Neural progenitor cell (in vitro differentiated cells): ENCODE measurements at regions not wholly inside any gene's neighbourhood (a gene's known extent, or its start where the extent isn't known, plus 50 kb on each side); places are given as distances from the start of the nearest gene placed in this dataset.

Experiments used
- EZH2 ChIP-seq: fragments of 200-600 bp; sonication (generic); IDR thresholded peaks from 2 replicates; pipeline ENCODE4 v1.6.1; 2017; ENCODE audit warnings: antibody characterized with exemption, mild to moderate bottlenecking, moderate library complexity
- TF ChIP-seq, protein P1 (sequence below): fragments of 200-600 bp; sonication (generic); IDR thresholded peaks from 2 replicates; pipeline ENCODE4 v1.5.1; 2017; ENCODE audit warnings: antibody characterized with exemption, mild to moderate bottlenecking

DNA sequence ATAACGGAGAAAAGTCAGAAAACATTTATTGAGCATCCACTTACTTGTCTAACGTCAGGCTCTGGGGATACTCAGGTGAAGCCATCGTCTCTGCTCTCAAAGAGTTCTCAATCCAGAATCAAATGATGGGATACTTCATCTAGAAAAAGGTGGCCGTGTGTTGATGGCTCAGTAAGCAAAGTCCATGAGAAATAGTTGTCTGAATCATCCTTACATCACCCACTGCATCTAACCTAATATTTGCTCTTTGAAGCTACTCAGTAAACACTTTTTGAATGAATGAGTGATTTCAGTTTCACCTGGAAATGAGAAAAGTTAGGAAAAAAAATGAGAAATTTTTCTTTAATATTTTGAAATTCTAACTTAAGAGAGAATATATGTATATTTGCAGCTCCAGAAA lies 155.3 kb upstream of the PKN2 start:
- TF ChIP-seq, protein P1, sequence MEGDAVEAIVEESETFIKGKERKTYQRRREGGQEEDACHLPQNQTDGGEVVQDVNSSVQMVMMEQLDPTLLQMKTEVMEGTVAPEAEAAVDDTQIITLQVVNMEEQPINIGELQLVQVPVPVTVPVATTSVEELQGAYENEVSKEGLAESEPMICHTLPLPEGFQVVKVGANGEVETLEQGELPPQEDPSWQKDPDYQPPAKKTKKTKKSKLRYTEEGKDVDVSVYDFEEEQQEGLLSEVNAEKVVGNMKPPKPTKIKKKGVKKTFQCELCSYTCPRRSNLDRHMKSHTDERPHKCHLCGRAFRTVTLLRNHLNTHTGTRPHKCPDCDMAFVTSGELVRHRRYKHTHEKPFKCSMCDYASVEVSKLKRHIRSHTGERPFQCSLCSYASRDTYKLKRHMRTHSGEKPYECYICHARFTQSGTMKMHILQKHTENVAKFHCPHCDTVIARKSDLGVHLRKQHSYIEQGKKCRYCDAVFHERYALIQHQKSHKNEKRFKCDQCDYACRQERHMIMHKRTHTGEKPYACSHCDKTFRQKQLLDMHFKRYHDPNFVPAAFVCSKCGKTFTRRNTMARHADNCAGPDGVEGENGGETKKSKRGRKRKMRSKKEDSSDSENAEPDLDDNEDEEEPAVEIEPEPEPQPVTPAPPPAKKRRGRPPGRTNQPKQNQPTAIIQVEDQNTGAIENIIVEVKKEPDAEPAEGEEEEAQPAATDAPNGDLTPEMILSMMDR = no peak
- TF ChIP-seq EZH2 = no peak
